SK-N-SH (cell line): ENCODE measurements at regions not wholly inside any gene's neighbourhood (a gene's known extent, or its start where the extent isn't known, plus 50 kb on each side); places are given as distances from the start of the nearest gene placed in this dataset.

Experiments
- EP300 ChIP-seq, 2 experiments: IDR thresholded peaks; 2 replicates each; pipeline versions ENCODE4 v1.4.0 to v1.6.1; 2012; ENCODE audit warnings: borderline replicate concordance in 1 of 2, low read depth in 1 of 2, low read length in 1 of 2
- SIN3A ChIP-seq: IDR thresholded peaks from 2 replicates; pipeline ENCODE4 v1.6.1; 2012; ENCODE audit warnings: low read depth, mild to moderate bottlenecking, low read length, moderate library complexity, borderline replicate concordance
- TAF1 ChIP-seq: IDR thresholded peaks from 2 replicates; pipeline ENCODE4 v1.6.1; 2012; ENCODE audit warnings: low read depth, mild to moderate bottlenecking, low read length, moderate library complexity, borderline replicate concordance
- YY1 ChIP-seq: IDR thresholded peaks from 2 replicates; pipeline ENCODE4 v1.4.0; 2012; ENCODE audit warnings: low read depth, mild to moderate bottlenecking
- TF ChIP-seq, protein P1 (sequence below): fragments of 200-600 bp; sonication (generic); IDR thresholded peaks from 2 replicates; pipeline ENCODE4 v1.6.1; 2017; ENCODE audit warnings: antibody characterized with exemption, mild to moderate bottlenecking, moderate library complexity

DNA sequence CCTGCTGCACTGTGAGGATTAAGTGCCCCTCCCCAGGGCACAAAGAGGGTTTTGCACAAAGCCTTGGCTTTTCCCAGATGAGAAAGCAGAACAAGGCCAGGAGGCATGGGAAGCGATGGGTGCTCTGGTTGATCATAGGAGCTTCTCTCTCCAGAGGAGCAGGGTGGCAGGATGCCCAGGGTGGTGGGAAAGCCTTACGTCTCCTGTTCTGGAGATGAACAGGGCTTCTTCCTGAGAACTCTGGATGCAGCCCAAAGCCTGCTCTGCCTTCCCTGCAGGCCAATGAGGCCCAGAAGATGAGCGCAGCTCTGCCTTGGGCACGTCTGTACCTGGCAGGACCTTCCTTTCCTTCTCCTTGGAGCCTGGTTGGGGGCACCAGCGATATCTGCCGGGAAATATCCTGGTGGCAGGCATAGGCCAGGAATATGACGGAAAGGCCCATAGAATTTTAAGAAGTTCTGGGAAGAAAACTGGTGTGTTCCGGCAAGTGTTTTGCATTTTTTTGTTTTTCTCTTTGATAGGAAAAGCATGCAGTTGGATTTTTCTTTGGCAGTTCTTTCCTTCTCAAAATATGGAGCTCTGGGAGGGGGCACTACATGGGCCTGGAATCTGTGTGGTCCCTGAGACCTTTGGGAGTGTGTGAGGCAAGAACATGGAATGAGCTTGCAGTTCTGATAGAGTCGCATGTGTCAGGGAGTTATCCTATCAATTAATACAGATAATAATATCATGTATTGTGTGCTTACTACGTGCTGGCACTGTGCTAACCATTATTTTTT, 253.2 kb upstream of the KLF4 start:
- TF ChIP-seq TAF1: no peak
- TF ChIP-seq, protein P1, sequence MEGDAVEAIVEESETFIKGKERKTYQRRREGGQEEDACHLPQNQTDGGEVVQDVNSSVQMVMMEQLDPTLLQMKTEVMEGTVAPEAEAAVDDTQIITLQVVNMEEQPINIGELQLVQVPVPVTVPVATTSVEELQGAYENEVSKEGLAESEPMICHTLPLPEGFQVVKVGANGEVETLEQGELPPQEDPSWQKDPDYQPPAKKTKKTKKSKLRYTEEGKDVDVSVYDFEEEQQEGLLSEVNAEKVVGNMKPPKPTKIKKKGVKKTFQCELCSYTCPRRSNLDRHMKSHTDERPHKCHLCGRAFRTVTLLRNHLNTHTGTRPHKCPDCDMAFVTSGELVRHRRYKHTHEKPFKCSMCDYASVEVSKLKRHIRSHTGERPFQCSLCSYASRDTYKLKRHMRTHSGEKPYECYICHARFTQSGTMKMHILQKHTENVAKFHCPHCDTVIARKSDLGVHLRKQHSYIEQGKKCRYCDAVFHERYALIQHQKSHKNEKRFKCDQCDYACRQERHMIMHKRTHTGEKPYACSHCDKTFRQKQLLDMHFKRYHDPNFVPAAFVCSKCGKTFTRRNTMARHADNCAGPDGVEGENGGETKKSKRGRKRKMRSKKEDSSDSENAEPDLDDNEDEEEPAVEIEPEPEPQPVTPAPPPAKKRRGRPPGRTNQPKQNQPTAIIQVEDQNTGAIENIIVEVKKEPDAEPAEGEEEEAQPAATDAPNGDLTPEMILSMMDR: no peak
- TF ChIP-seq SIN3A: no peak
- TF ChIP-seq EP300 (IDR thresholded peaks at IDR 0.05; ENCODE audit: borderline replicate concordance in 1 of 2, low read depth in 1 of 2, low read length in 1 of 2): no peak
- TF ChIP-seq YY1: no peak
